ENCODE measurements at regions not wholly inside any gene's neighbourhood (a gene's known extent, or its start where the extent isn't known, plus 50 kb on each side); places are given as distances from the start of the nearest gene placed in this dataset.
"Not testable (repeated sequence)": the region's sequence is repeated elsewhere in the genome, so short reads cannot be mapped to it uniquely, and the experiment has no call there.

DNA sequence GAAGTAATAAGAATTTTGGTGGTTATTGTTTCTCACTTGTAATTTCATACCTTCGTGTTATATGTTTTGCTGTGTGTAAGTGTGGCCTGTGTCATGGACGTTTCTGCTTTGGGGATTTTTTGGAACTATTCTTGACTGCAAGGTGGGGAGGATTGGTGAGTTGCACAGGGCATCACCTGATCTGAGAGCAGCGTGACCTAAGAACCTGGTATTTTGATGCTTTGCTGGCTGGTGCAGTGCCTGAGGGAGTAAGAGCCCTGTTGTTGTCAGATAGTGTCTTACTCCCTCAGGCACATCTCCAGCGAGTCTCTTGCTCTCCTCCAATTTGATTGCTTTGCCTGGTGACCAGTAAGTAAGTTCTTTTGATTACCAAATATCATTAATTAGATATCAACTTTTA is 158.8 kb downstream of the KBTBD2 start:
- H3K27ac ChIP-seq; intact Hi-C loops (cut with DNase I; ENCODE audit: low total_unique reads); H3K36me3 ChIP-seq; H3K27me3 ChIP-seq; in situ Hi-C loops (cut with MboI; ENCODE audit: low pct_ligation_motif_present in 1 of 4, low pct_unique_long_range_greater_than_20kb in 1 of 4, low sequenced_read_pairs in 3 of 4); H3K9me3 ChIP-seq; H3K4me3 ChIP-seq; H3K4me1 ChIP-seq; DNase-seq: not testable (repeated sequence)
- WGBS, 2 donors (ENCODE audit: low coverage in 1 of 2), result 79 to 83% methylated on average over 2 to 4 of the region's 4 CpGs

DNA sequence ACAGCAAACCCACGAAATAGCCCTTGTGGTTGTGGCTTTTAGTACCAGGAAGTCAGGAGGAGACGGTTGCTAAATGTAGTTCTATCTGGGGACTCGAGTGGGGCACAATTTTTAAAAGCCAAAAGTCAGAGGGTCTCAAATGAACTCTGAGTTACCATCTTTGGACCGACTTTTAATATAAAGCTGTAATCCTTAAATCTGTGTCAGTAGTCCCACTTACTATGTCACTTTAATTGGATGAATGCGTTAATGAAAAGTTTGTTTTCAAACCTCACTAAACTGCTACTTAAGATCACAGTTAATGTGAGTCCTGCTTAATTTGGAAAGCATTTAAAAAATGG is 162.3 kb downstream of the KBTBD2 start:
- DNase-seq; intact Hi-C loops (cut with DNase I; ENCODE audit: low total_unique reads); H3K27ac ChIP-seq; H3K36me3 ChIP-seq; in situ Hi-C loops (cut with MboI; ENCODE audit: low pct_ligation_motif_present in 1 of 4, low pct_unique_long_range_greater_than_20kb in 1 of 4, low sequenced_read_pairs in 3 of 4); H3K27me3 ChIP-seq; H3K9me3 ChIP-seq: not testable (repeated sequence)
- WGBS, 2 donors (ENCODE audit: low coverage in 1 of 2), result 19 to 72% methylated on average over 2 to 5 of the region's 5 CpGs
- Histone ChIP-seq H3K4me3 (peak overlapping the region in 3 of 4 donors; percentile 80 to 88 (median 82)), H3K4me1 (peaks cover 0 to 12% (median 0%) of the 10 kb centered on the region in 4 donors)

- H3K36me3 ChIP-seq; H3K9me3 ChIP-seq; intact Hi-C loops (cut with DNase I; ENCODE audit: low total_unique reads); in situ Hi-C loops (cut with MboI; ENCODE audit: low pct_ligation_motif_present in 1 of 4, low pct_unique_long_range_greater_than_20kb in 1 of 4, low sequenced_read_pairs in 3 of 4); H3K27me3 ChIP-seq: not testable (repeated sequence)
- 2% methylated on average over 30 of the region's 111 CpGs; no CpG with 5 or more reads in 1 of the 2 donors for WGBS, 2 donors (ENCODE audit: low coverage in 1 of 2)
- Histone ChIP-seq H3K4me1 (peaks cover 0 to 12% (median 0%) of the 10 kb centered on the region in 4 donors), H3K27ac (peak overlapping the region; percentile 93 to 96 (median 94)), H3K4me3 (peak overlapping the region; percentile 80 to 88 (median 84))
- DNase-seq, result peak; percentile 67
Observed at GRCh38 chr7:32728412-32729334, 162.9 kb downstream of the KBTBD2 start.

DNA sequence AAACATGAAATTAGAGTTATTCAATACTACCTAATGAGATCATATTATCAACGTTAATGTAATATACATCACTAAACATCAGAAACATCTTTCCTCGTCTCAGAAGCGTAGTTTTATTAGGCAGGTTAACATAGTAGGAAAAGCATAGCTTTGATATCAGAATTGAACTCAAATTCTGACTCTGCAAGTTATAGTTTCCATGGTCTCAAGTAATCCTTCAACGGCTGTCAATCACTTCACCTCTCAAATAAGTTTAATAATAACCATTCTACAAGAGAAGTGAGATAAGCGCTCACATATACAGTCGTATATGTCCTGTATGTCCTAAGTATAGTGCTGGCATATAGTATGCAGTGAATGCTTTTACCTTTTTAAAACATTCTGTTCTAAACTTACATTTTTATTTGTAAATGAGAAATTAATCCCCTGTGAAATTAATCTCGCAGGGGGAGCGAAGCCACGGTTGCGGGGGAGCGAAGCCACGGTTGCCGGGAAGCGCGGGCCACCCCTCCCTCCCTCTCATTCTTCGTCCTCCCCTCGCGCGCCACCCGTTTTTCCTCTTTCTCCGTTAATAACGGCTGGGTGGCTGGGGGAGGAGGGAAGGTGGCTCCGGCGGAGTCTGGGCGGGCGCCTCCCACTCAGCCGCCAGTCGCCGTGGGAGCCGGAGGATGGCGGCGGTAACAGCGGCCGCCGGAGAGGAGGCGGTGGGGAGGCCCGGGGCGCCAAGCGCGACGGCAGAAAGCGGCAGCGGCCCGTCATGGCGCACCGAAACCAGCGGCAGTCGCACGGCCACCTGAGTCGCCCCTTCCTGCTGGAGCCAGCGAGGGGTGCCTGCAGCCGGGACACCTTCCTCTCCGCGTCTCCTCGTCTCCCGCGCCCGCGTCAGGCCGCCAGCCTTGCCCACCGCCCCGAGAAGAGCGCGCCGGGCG is 163.8 kb downstream of the KBTBD2 start:
- peaks cover 0 to 12% (median 0%) of the 10 kb centered on the region in 4 donors for H3K4me1 ChIP-seq
- TF ChIP-seq POLR2A (IDR thresholded peaks at IDR 0.05) (peak; percentile 48), POLR2AphosphoS5 (IDR thresholded peaks at IDR 0.05) (peak in 1 of 3 donors; percentile 41)
- H3K9me3 ChIP-seq; H3K36me3 ChIP-seq; H3K27me3 ChIP-seq; intact Hi-C loops (cut with DNase I; ENCODE audit: low total_unique reads); in situ Hi-C loops (cut with MboI; ENCODE audit: low pct_ligation_motif_present in 1 of 4, low pct_unique_long_range_greater_than_20kb in 1 of 4, low sequenced_read_pairs in 3 of 4): not testable (repeated sequence)
- H3K27ac ChIP-seq, result peak overlapping the region; percentile 93 to 96 (median 94)
- H3K4me3 ChIP-seq, result peak overlapping the region; percentile 80 to 88 (median 84)
- WGBS, 2 donors (ENCODE audit: low coverage in 1 of 2), result 7% methylated on average over 13 to 27 of the region's 66 CpGs
- peak; percentile 52 for DNase-seq

- WGBS, 2 donors (ENCODE audit: low coverage in 1 of 2), result 87 to 94% methylated on average over 3 to 4 of the region's 4 CpGs
- H3K27me3 ChIP-seq; intact Hi-C loops (cut with DNase I; ENCODE audit: low total_unique reads); H3K9me3 ChIP-seq; H3K4me3 ChIP-seq; H3K4me1 ChIP-seq; H3K27ac ChIP-seq; DNase-seq; in situ Hi-C loops (cut with MboI; ENCODE audit: low pct_ligation_motif_present in 1 of 4, low pct_unique_long_range_greater_than_20kb in 1 of 4, low sequenced_read_pairs in 3 of 4); H3K36me3 ChIP-seq: not testable (repeated sequence)
Observed at GRCh38 chr7:32722837-32723236, 168.7 kb downstream of the KBTBD2 start.

- WGBS, 2 donors (ENCODE audit: low coverage in 1 of 2), result 88 to 93% methylated on average over 1 of the region's 1 CpG
- TF ChIP-seq, protein P1, sequence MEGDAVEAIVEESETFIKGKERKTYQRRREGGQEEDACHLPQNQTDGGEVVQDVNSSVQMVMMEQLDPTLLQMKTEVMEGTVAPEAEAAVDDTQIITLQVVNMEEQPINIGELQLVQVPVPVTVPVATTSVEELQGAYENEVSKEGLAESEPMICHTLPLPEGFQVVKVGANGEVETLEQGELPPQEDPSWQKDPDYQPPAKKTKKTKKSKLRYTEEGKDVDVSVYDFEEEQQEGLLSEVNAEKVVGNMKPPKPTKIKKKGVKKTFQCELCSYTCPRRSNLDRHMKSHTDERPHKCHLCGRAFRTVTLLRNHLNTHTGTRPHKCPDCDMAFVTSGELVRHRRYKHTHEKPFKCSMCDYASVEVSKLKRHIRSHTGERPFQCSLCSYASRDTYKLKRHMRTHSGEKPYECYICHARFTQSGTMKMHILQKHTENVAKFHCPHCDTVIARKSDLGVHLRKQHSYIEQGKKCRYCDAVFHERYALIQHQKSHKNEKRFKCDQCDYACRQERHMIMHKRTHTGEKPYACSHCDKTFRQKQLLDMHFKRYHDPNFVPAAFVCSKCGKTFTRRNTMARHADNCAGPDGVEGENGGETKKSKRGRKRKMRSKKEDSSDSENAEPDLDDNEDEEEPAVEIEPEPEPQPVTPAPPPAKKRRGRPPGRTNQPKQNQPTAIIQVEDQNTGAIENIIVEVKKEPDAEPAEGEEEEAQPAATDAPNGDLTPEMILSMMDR (IDR thresholded peaks at IDR 0.05), result no peak
- TF ChIP-seq POLR2AphosphoS5 (IDR thresholded peaks at IDR 0.05) (no peak), EP300 (IDR thresholded peaks at IDR 0.05; ENCODE audit: low read depth) (no peak)
- in situ Hi-C loops (cut with MboI; ENCODE audit: low pct_ligation_motif_present in 1 of 4, low pct_unique_long_range_greater_than_20kb in 1 of 4, low sequenced_read_pairs in 3 of 4), result no loop called here
Observed at GRCh38 chr7:32694182-32694581, 197.4 kb downstream of the KBTBD2 start.

More at GRCh38 chr7:32694182-32694581, 197.4 kb downstream of the KBTBD2 start:
- H3K9me3 ChIP-seq, result no peaks in the 10 kb centered on the region
- H3K4me1 ChIP-seq, result no peaks in the 10 kb centered on the region
- H3K27me3 ChIP-seq, result no peaks in the 10 kb centered on the region
- no peak overlapping the region for H3K27ac ChIP-seq
- no peaks in the 10 kb centered on the region for H3K36me3 ChIP-seq
- intact Hi-C loops (cut with DNase I; ENCODE audit: low total_unique reads), result no loop called here
- DNase-seq, result no peak
- no peak overlapping the region for H3K4me3 ChIP-seq

Measured in transverse colon (tissue), 4 donors.